ENCODE measurements at regions not wholly inside any gene's neighbourhood (a gene's known extent, or its start where the extent isn't known, plus 50 kb on each side); places are given as distances from the start of the nearest gene placed in this dataset.

GRCh38 chr4:4922441-4922840 is 63.0 kb downstream of the MSX1 start:
- ChIA-PET CTCF (no interaction called here), POLR2A (no interaction called here)
- H3K4me3 ChIP-seq (ENCODE audit: low read depth, low read length), result no peak overlapping the region
- TF ChIP-seq CTCF (IDR thresholded peaks at IDR 0.05; ENCODE audit: insufficient read depth, low read length, missing control alignments), result no peak
- no peak for DNase-seq (ENCODE audit: low read depth, low spot score)

DNA sequence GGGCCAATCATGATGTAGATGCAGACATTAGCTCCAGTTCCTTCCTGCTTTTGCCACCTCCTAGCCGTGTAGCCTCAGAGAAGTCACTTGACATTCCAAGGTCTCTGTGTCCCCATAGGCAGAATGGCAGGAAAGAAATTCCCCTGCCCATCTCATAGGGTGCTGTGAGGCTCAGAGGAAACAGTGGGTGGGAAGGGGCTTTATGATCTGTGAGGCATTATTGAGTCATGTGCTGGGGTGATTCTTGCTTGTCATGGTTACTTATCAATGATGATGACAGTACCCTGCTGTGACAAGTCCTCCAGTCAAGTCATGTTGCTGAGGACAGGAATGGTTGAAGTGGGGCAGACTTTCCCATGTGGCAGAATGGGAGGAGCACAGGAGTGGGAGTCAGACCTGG is 63.7 kb downstream of the MSX1 start:
- POLR2A ChIA-PET, result interaction anchor here (0.6 kb wide), 1 partner anchor 309 kb away, joined by 3 read pairs; no protein-coding TSS in a partner anchor

DNA sequence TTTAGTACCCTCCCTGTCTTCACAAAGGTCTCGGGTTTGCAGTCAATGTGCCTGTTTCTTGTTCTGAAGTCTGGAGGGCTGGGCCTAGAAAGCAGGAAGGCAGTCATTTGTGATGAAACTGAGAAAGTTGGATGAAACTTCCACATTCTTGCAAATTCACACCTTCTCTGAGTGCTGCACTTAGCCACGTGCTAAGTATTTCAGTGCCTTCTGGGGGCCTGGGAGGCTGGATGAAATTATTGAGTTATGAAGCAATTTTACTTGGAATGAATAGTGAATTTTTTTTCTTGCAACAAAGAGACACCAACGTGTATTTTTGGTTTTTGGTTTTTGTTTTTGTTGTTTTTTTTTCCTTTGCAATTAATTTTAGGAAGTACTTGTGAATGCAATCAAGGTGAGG is 71.2 kb downstream of the MSX1 start:
- no peak overlapping the region for H3K4me3 ChIP-seq (ENCODE audit: low read depth, low read length)
- CTCF ChIA-PET, result no interaction called here
- TF ChIP-seq CTCF (IDR thresholded peaks at IDR 0.05; ENCODE audit: insufficient read depth, low read length, missing control alignments), result no peak
- DNase-seq (ENCODE audit: low read depth, low spot score), result no peak
- POLR2A ChIA-PET, result no interaction called here

More for the DNA sequence above, 63.7 kb downstream of the MSX1 start:
- CTCF ChIA-PET, result no interaction called here
- TF ChIP-seq CTCF (IDR thresholded peaks at IDR 0.05; ENCODE audit: insufficient read depth, low read length, missing control alignments), result no peak
- DNase-seq (ENCODE audit: low read depth, low spot score), result no peak
- no peak overlapping the region for H3K4me3 ChIP-seq (ENCODE audit: low read depth, low read length)

GRCh38 chr4:4935974-4936373 is 76.5 kb downstream of the MSX1 start:
- ChIA-PET POLR2A (no interaction called here), CTCF (no interaction called here)
- no peak for DNase-seq (ENCODE audit: low read depth, low spot score)
- no peak overlapping the region for H3K4me3 ChIP-seq (ENCODE audit: low read depth, low read length)
- TF ChIP-seq CTCF (IDR thresholded peaks at IDR 0.05; ENCODE audit: insufficient read depth, low read length, missing control alignments), result no peak

DNA sequence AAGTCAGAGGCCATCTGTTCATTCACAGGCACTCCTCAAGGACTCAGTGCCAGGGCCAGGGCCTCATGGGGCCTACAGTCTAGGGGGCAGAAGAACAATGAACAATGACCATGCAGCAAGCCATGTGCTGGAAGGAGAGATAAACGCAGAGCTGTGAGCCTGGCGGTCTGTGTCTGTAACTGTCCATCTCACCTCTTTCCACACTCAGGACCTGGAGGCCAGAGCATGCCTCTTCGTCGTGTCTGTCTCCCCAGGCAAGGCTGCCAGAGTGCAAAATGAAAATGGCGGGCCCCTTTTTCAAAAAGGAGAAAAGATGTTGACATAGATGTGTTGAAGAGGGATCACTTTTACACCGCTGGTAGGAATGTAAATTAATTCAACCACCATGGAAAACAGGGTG is 78.5 kb downstream of the MSX1 start:
- no peak overlapping the region for H3K4me3 ChIP-seq (ENCODE audit: low read depth, low read length)
- POLR2A ChIA-PET, result no interaction called here
- TF ChIP-seq CTCF (IDR thresholded peaks at IDR 0.05; ENCODE audit: insufficient read depth, low read length, missing control alignments), result no peak
- CTCF ChIA-PET, result no interaction called here
- no peak for DNase-seq (ENCODE audit: low read depth, low spot score)

GRCh38 chr4:4941751-4942150 is 77.5 kb downstream of the CYTL1 start:
- H3K4me3 ChIP-seq (ENCODE audit: low read depth, low read length), result no peak overlapping the region
- POLR2A ChIA-PET, result no interaction called here
- no peak for TF ChIP-seq CTCF (IDR thresholded peaks at IDR 0.05; ENCODE audit: insufficient read depth, low read length, missing control alignments)
- CTCF ChIA-PET, result no interaction called here
- DNase-seq (ENCODE audit: low read depth, low spot score), result no peak

Data from AG04449 (cell line).